ENCODE measurements at regions not wholly inside any gene's neighbourhood (a gene's known extent, or its start where the extent isn't known, plus 50 kb on each side); places are given as distances from the start of the nearest gene placed in this dataset.

DNA sequence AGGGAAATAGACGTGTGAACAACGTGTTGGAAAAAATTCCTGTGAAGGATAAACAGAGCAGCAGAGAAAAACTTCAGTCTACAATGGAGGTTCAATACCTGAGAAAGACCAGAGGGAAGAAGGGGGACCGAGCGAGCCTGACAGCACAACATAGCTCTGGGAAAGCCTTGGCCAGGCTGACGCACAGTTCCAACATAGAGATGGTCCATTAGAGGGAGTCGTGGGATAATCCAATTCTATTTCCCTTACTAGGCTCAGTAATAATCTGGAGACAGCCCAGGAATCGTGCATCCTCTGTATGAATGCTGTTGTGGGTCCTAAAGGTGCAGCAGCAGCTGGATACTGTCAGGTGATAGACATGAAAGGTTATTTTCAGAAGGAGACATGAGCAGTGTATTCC lies 370.8 kb upstream of the BTBD3 start:
- no TSS peak for BruUV-seq (replicated peaks)
- no peak overlapping the region for H3K4me3 ChIP-seq (ENCODE audit: low read depth, low read length, poor library complexity, severe bottlenecking)
- H3K36me3 ChIP-seq (ENCODE audit: insufficient read depth, low read length), result no peaks in the 10 kb centered on the region
- ChIA-PET POLR2A (interaction anchor here (0.6 kb wide), 1 partner anchor 1432 kb away, joined by 4 read pairs; no protein-coding TSS in a partner anchor), CTCF (ENCODE audit: unreplicated experiment) (interaction anchor here (0.5 kb wide), 1 partner anchor 492 kb away, joined by 8 read pairs; no protein-coding TSS in a partner anchor)
- DNase-seq (ENCODE audit: low spot score), result no peak
- H3K79me2 ChIP-seq (ENCODE audit: insufficient read depth, low read depth, low read length), result no peaks in the 10 kb centered on the region
- no peak overlapping the region for H3K4me2 ChIP-seq (ENCODE audit: low read length)
- H4K20me1 ChIP-seq (ENCODE audit: insufficient read depth, low read length), result no peaks in the 10 kb centered on the region
- H3K4me1 ChIP-seq (ENCODE audit: insufficient read depth, low read length, poor library complexity, severe bottlenecking), result no peaks in the 10 kb centered on the region
- intact Hi-C loops (cut with micrococcal nuclease; ENCODE audit: unreplicated experiment), result loop anchor here (10.0 kb wide), 1 partner anchor 982 kb away; no protein-coding TSS in a partner anchor
- no peaks in the 10 kb centered on the region for H3K9me2 ChIP-seq (ENCODE audit: insufficient read depth, low read length)
- no peaks in the 10 kb centered on the region for H3K9me3 ChIP-seq (ENCODE audit: low read length)
- TF ChIP-seq, protein P1, sequence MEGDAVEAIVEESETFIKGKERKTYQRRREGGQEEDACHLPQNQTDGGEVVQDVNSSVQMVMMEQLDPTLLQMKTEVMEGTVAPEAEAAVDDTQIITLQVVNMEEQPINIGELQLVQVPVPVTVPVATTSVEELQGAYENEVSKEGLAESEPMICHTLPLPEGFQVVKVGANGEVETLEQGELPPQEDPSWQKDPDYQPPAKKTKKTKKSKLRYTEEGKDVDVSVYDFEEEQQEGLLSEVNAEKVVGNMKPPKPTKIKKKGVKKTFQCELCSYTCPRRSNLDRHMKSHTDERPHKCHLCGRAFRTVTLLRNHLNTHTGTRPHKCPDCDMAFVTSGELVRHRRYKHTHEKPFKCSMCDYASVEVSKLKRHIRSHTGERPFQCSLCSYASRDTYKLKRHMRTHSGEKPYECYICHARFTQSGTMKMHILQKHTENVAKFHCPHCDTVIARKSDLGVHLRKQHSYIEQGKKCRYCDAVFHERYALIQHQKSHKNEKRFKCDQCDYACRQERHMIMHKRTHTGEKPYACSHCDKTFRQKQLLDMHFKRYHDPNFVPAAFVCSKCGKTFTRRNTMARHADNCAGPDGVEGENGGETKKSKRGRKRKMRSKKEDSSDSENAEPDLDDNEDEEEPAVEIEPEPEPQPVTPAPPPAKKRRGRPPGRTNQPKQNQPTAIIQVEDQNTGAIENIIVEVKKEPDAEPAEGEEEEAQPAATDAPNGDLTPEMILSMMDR (conservative IDR thresholded peaks at IDR 0.05; ENCODE audit: low read length), result no peak
- no peak for TF ChIP-seq EZH2phosphoT487 (IDR thresholded peaks at IDR 0.05; ENCODE audit: borderline replicate concordance, low read depth, low read length)
- no peak overlapping the region for H3K27ac ChIP-seq (ENCODE audit: low read depth, low read length, poor library complexity, severe bottlenecking)
- H2AFZ ChIP-seq (ENCODE audit: low read length), result no peak overlapping the region

DNA sequence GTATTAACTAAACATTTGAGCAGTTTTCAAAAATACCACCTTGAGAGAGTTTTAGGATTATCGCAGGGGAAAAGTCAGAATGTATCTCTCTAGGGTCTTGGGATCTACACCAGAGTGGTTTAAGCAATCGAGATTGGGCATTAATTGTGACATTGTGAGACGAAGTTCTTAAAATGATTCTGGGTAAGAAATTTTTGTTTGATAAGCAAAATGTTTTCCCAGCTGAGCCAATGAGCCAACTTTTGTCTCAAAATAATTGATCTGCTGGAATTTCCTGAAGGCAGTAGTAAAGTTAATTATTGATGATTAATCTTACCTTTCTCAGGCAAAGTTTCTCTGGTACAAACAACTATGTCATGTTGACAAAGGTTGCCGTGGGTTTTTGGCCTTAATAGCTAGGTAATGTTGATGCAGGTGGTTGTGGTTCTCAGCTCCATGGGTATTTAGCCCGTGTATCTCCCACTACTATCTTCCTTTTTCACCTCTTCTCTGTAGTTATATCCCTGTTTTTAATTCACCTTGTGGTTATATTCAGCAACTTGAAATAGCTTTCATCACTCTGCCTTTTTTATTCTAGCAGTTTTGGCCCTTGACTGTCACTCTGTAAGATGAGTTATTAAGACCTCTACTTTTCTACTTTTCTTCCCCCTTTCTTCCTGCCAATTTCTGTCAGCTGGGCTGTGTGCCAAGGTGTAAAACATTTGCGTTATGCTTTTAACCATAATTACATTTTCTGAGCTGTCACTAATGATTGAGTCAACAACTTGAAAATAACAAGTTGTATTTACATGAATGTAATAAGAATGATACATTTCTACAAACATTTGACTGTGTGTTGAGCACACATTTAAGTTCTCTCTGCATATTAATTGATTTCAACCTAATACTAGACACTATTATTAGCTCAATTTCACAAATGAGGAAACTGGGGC lies 368.3 kb upstream of the BTBD3 start:
- Histone ChIP-seq H3K4me3 (ENCODE audit: low read depth, low read length, poor library complexity, severe bottlenecking) (no peak overlapping the region), H3K79me2 (ENCODE audit: insufficient read depth, low read depth, low read length) (no peaks in the 10 kb centered on the region), H3K9me2 (ENCODE audit: insufficient read depth, low read length) (no peaks in the 10 kb centered on the region), H4K20me1 (ENCODE audit: insufficient read depth, low read length) (no peaks in the 10 kb centered on the region), H3K36me3 (ENCODE audit: insufficient read depth, low read length) (no peaks in the 10 kb centered on the region), H3K4me1 (ENCODE audit: insufficient read depth, low read length, poor library complexity, severe bottlenecking) (no peaks in the 10 kb centered on the region), H2AFZ (ENCODE audit: low read length) (no peak overlapping the region), H3K27ac (ENCODE audit: low read depth, low read length, poor library complexity, severe bottlenecking) (no peak overlapping the region), H3K4me2 (ENCODE audit: low read length) (no peak overlapping the region), H3K9me3 (ENCODE audit: low read length) (no peaks in the 10 kb centered on the region)
- no TSS peak for BruUV-seq (replicated peaks)
- ChIA-PET CTCF (ENCODE audit: unreplicated experiment) (no interaction called here), POLR2A (no interaction called here)
- TF ChIP-seq EZH2phosphoT487 (IDR thresholded peaks at IDR 0.05; ENCODE audit: borderline replicate concordance, low read depth, low read length), result no peak
- TF ChIP-seq, protein P1 (conservative IDR thresholded peaks at IDR 0.05; ENCODE audit: low read length), result no peak
- intact Hi-C loops (cut with micrococcal nuclease; ENCODE audit: unreplicated experiment), result loop anchor here (10.0 kb wide), 1 partner anchor 985 kb away; no protein-coding TSS in a partner anchor
- DNase-seq (ENCODE audit: low spot score), result no peak
